Vagina (tissue), 2 donors: ENCODE measurements at regions not wholly inside any gene's neighbourhood (a gene's known extent, or its start where the extent isn't known, plus 50 kb on each side); places are given as distances from the start of the nearest gene placed in this dataset.

Experiments used
- CTCF ChIP-seq, 3 experiments: fragments of 450-650 bp in 2 of 3; fragments of 200-600 bp in 1 of 3; sonication (generic) in 1 of 3; IDR thresholded peaks; one replicate each; pipeline ENCODE4 v1.5.1; 2017 to 2019; ENCODE audit warnings: antibody characterized with exemption in 3 of 3, mild to moderate bottlenecking in 2 of 3, moderate library complexity in 2 of 3
- POLR2A ChIP-seq, 2 donors: fragments of 450-650 bp; IDR thresholded peaks; one replicate each; pipeline ENCODE4 v1.6.1; 2017; ENCODE audit warnings: antibody characterized with exemption in 2 of 2, mild to moderate bottlenecking in 2 of 2, moderate library complexity in 2 of 2

DNA sequence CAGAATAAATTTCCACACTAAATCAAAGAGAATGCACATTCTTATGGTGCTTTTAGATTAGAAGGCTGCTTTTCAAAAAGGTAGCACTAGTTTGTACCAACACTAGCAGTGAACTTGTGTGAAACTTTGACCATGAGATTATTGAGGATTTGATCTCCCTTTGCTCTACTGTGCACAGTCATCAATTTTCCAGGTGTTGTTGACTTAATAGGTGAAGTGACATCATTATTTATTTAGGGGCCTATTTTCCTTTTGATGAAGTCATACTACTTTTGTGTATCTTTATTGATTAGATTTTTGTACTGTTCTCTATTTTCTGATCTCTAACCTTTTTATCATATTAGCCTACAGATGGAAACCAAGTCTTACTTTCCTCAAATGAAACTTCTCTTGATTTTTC lies 507.9 kb upstream of the LCORL start:
- TF ChIP-seq CTCF (IDR thresholded peaks at IDR 0.05) = no peak
- TF ChIP-seq POLR2A (IDR thresholded peaks at IDR 0.05) = no peak
